ENCODE measurements at regions not wholly inside any gene's neighbourhood (a gene's known extent, or its start where the extent isn't known, plus 50 kb on each side); places are given as distances from the start of the nearest gene placed in this dataset.

DNA sequence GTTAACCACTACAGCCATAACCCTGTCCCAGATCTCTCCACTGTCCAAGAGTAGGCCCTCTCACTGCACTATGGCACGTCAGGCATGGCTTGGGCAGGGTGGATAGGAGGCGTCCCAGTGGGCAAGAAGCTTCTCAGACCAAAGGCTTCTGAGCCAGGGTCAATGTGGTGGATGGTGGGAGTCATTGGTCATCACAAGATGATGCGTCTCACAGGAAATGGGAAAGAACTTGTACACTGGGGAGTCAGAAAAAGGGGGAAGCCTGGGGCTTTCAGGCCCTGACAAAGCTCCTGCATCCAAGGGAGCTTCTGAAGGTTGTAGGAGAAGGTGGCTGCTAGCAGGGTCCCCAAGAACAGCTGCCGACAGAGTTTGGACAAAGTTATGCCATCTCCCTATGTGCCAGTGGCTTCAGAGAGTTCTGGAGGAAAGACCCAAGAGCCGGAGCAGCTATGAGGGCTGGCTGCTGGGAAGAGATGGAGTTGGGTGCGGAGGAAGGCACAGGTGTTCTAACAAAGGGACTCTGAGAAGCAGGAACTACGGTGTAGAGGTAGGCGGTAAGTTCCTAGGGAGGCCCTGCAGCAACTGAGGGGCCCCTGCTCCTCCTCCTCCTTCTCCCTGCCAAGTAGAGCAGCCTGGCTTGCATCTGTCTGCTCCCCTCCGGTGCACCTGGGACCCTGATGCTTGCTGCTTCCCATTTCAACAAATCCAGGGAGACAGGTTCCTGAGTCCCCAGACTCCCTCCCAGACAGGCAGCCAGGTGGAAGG, 81.1 kb downstream of the ARL6IP4 start:
- Histone ChIP-seq H3K27me3 (no peaks in the 10 kb centered on the region), H3K36me3 (no peaks in the 10 kb centered on the region), H3K27ac (peak overlapping the region; percentile 41 to 91), H3K9me3 (no peaks in the 10 kb centered on the region), H3K4me3 (no peak overlapping the region), H3K4me1 (ENCODE audit: insufficient read depth) (peaks cover 67% of the 10 kb centered on the region)
- no peak for DNase-seq
- TF ChIP-seq, protein P1, sequence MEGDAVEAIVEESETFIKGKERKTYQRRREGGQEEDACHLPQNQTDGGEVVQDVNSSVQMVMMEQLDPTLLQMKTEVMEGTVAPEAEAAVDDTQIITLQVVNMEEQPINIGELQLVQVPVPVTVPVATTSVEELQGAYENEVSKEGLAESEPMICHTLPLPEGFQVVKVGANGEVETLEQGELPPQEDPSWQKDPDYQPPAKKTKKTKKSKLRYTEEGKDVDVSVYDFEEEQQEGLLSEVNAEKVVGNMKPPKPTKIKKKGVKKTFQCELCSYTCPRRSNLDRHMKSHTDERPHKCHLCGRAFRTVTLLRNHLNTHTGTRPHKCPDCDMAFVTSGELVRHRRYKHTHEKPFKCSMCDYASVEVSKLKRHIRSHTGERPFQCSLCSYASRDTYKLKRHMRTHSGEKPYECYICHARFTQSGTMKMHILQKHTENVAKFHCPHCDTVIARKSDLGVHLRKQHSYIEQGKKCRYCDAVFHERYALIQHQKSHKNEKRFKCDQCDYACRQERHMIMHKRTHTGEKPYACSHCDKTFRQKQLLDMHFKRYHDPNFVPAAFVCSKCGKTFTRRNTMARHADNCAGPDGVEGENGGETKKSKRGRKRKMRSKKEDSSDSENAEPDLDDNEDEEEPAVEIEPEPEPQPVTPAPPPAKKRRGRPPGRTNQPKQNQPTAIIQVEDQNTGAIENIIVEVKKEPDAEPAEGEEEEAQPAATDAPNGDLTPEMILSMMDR (IDR thresholded peaks at IDR 0.05), result no peak
- TF ChIP-seq EP300 (IDR thresholded peaks at IDR 0.05) (no peak), POLR2A (IDR thresholded peaks at IDR 0.05) (no peak)
- WGBS, 3 donors, result 89 to 92% (median 90%) methylated on average over 9 of the region's 9 CpGs
- intact Hi-C loops (cut with DNase I), result loop anchor here in 2 of 4 donors (5.0 kb wide), 2 partner anchors 76 to 81 kb away; no protein-coding TSS in a partner anchor

DNA sequence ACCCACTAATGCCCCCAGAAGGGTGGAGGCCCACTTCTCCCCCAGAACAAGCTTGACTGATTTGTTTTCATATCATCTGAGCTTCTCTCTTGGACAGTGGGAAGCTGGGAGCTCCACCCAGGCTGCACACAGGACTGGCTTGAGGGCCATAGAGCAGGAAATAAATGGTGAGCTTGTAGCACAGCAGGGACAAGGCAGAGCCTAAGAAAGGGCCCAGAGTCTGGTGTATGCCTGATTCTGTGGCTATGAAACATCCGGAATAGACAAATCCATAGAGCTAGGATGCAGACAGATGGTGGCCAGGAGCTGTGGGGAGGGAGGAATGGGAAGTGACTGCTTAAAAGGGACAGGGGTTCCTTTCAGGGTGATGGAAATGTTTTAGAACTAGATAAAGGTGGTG, 79.0 kb downstream of the ARL6IP4 start:
- no peaks in the 10 kb centered on the region for H3K9me3 ChIP-seq
- H3K36me3 ChIP-seq, result no peaks in the 10 kb centered on the region
- no peak overlapping the region for H3K4me3 ChIP-seq
- TF ChIP-seq, protein P1 (IDR thresholded peaks at IDR 0.05), result no peak
- TF ChIP-seq POLR2A (IDR thresholded peaks at IDR 0.05) (no peak), EP300 (IDR thresholded peaks at IDR 0.05) (no peak)
- peaks cover 54% of the 10 kb centered on the region for H3K4me1 ChIP-seq (ENCODE audit: insufficient read depth)
- H3K27me3 ChIP-seq, result no peaks in the 10 kb centered on the region
- H3K27ac ChIP-seq, result peak overlapping the region; percentile 8 to 80
- DNase-seq, result no peak
- intact Hi-C loops (cut with DNase I), result loop anchor here in 1 of 4 donors (5.0 kb wide), 1 partner anchor 88 kb away; no protein-coding TSS in a partner anchor
- 35 to 48% (median 44%) methylated on average over 1 of the region's 1 CpG for WGBS, 3 donors

DNA sequence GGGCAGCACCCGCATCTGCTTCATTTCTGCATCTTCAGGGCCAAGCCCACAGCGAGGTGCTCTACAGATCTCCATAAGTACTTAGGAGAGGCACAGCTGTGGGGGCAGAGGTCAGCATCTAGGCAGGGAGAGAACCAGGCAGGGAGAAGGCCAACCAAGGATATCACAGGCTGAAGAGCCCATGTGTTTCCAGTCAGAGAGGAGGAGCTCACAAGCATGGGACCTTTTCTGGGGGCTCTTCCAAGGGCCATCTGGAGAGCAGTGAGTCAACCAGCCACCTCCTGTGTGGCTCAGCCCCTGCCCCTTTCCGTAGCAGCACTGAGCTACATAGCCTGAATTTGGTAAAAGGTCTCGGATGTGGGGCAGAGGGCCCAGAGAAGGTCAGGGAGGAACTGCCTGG, 78.5 kb downstream of the ARL6IP4 start:
- Histone ChIP-seq H3K27me3 (no peaks in the 10 kb centered on the region), H3K4me1 (ENCODE audit: insufficient read depth) (peaks cover 49% of the 10 kb centered on the region), H3K27ac (peak overlapping the region; percentile 8 to 80), H3K36me3 (no peaks in the 10 kb centered on the region), H3K9me3 (no peaks in the 10 kb centered on the region), H3K4me3 (no peak overlapping the region)
- DNase-seq, result peak in 3 of 5 donors; percentile 55 to 79 (median 75)
- 42 to 60% (median 45%) methylated on average over 4 of the region's 4 CpGs for WGBS, 3 donors
- no peak for TF ChIP-seq POLR2A (IDR thresholded peaks at IDR 0.05)
- TF ChIP-seq, protein P1 (IDR thresholded peaks at IDR 0.05), result no peak
- TF ChIP-seq EP300 (IDR thresholded peaks at IDR 0.05), result no peak
- intact Hi-C loops (cut with DNase I), result loop anchor here in 1 of 4 donors (5.0 kb wide), 1 partner anchor 88 kb away; no protein-coding TSS in a partner anchor

DNA sequence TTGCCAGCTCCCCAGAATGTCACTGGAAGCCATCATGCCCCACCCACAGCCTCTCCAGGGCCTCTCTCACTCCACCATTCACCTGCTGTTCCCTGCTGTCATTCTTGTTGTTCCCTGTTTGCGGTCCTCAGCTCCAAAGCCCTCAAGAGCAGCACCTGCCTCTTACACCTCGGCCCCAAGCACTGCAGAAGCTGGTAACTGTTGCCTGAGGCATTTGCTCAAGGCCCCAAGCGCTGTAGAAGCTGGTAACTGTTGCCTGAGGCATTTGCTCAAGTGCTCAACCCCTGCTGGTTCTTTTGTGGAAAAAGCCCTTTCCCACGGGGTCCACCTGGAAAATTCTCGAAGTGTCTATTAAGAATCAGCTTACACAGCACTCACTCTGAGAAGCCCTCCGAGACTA, 78.0 kb downstream of the ARL6IP4 start:
- Histone ChIP-seq H3K4me1 (ENCODE audit: insufficient read depth) (peaks cover 45% of the 10 kb centered on the region), H3K27ac (peak overlapping the region; percentile 8 to 80), H3K36me3 (no peaks in the 10 kb centered on the region), H3K4me3 (no peak overlapping the region), H3K9me3 (no peaks in the 10 kb centered on the region), H3K27me3 (no peaks in the 10 kb centered on the region)
- TF ChIP-seq POLR2A (IDR thresholded peaks at IDR 0.05), result no peak
- TF ChIP-seq, protein P1 (IDR thresholded peaks at IDR 0.05), result no peak
- no peak for TF ChIP-seq EP300 (IDR thresholded peaks at IDR 0.05)
- intact Hi-C loops (cut with DNase I), result loop anchor here in 1 of 4 donors (5.0 kb wide), 1 partner anchor 89 kb away; no protein-coding TSS in a partner anchor
- WGBS, 3 donors, result 92 to 97% (median 93%) methylated on average over 6 of the region's 6 CpGs
- no peak for DNase-seq

All from ovary (tissue), 7 donors.